SK-N-SH treated with all-trans-retinoic acid at 6 μM for 48 hours (cell line): ENCODE measurements at regions not wholly inside any gene's neighbourhood (a gene's known extent, or its start where the extent isn't known, plus 50 kb on each side); places are given as distances from the start of the nearest gene placed in this dataset.

Experiments
- ATAC-seq: fragments of 200-7000 bp; cut with Tn5 transposase; 3 replicates; pipeline ENCODE4 v1.9.1; 2020; ENCODE audit warnings: mild to moderate bottlenecking, moderate library complexity
- ARNTL ChIP-seq: fragments of 450-650 bp; formaldehyde crosslinking; IDR thresholded peaks from 2 replicates; pipeline ENCODE4 v1.5.0; 2020; ENCODE audit warnings: low read depth, mild to moderate bottlenecking, moderate library complexity, borderline replicate concordance
- BACH2 ChIP-seq: fragments of 250-450 bp; sonication (Bioruptor Pico); IDR thresholded peaks from 2 replicates; pipeline ENCODE4 v1.9.0; 2021; ENCODE audit warnings: mild to moderate bottlenecking, borderline replicate concordance
- CSDC2 ChIP-seq: fragments of 250-450 bp; sonication (Bioruptor Pico); IDR thresholded peaks from 2 replicates; pipeline ENCODE4 v1.5.0; 2020; ENCODE audit warnings: mild to moderate bottlenecking, moderate library complexity
- ESRRG ChIP-seq: fragments of 250-450 bp; sonication (Bioruptor Pico); IDR thresholded peaks from 2 replicates; pipeline ENCODE4 v1.6.1; 2021; ENCODE audit warnings: mild to moderate bottlenecking
- ISL1 ChIP-seq: fragments of 250-450 bp; sonication (Bioruptor Pico); IDR thresholded peaks from 2 replicates; pipeline ENCODE4 v2.1.2; 2022; ENCODE audit warnings: mild to moderate bottlenecking, moderate library complexity
- OSR1 ChIP-seq: fragments of 250-450 bp; sonication (Bioruptor Pico); IDR thresholded peaks from 2 replicates; pipeline ENCODE4 v1.8.0; 2022; ENCODE audit warnings: moderate library complexity, mild to moderate bottlenecking, inconsistent platforms
- PATZ1 ChIP-seq: fragments of 250-450 bp; sonication (Bioruptor Pico); IDR thresholded peaks from 2 replicates; pipeline ENCODE4 v1.8.0; 2020; ENCODE audit warnings: mild to moderate bottlenecking, moderate library complexity, borderline replicate concordance
- POU6F1 ChIP-seq: fragments of 250-450 bp; sonication (Bioruptor Pico); IDR thresholded peaks from 2 replicates; pipeline ENCODE4 v1.8.0; 2021; ENCODE audit warnings: low read depth, mild to moderate bottlenecking, moderate library complexity, borderline replicate concordance
- PPARA ChIP-seq: fragments of 250-450 bp; sonication (Bioruptor Pico); IDR thresholded peaks from 2 replicates; pipeline ENCODE4 v1.5.0; 2020; ENCODE audit warnings: mild to moderate bottlenecking, borderline replicate concordance
- SNAI2 ChIP-seq: fragments of 250-450 bp; sonication (Bioruptor Pico); IDR thresholded peaks from 2 replicates; pipeline ENCODE4 v1.5.0; 2020; ENCODE audit warnings: mild to moderate bottlenecking, moderate library complexity
- TCF4 ChIP-seq: fragments of 250-450 bp; sonication (Bioruptor Pico); IDR thresholded peaks from 2 replicates; pipeline ENCODE4 v1.8.0; 2021; ENCODE audit warnings: mild to moderate bottlenecking, moderate library complexity, borderline replicate concordance
- TOX ChIP-seq: fragments of 250-450 bp; sonication (Bioruptor Pico); IDR thresholded peaks from 2 replicates; pipeline ENCODE4 v1.8.0; 2021; ENCODE audit warnings: mild to moderate bottlenecking, moderate library complexity, borderline replicate concordance
- TSHZ2 ChIP-seq: fragments of 250-450 bp; sonication (Bioruptor Pico); IDR thresholded peaks from 2 replicates; pipeline ENCODE4 v1.5.0; 2020; ENCODE audit warnings: mild to moderate bottlenecking, moderate library complexity
- ZC3H10 ChIP-seq: fragments of 250-450 bp; sonication (Bioruptor Pico); IDR thresholded peaks from 2 replicates; pipeline ENCODE4 v1.5.1; 2021; ENCODE audit warnings: mild to moderate bottlenecking, moderate library complexity
- ZFP3 ChIP-seq: fragments of 250-450 bp; sonication (Bioruptor Pico); IDR thresholded peaks from 2 replicates; pipeline ENCODE4 v1.5.0; 2020; ENCODE audit warnings: mild to moderate bottlenecking, moderate library complexity
- ZFP30 ChIP-seq: fragments of 450-650 bp; formaldehyde crosslinking; IDR thresholded peaks from 2 replicates; pipeline ENCODE4 v1.5.0; 2022; ENCODE audit warnings: mild to moderate bottlenecking, moderate library complexity
- ZNF70 ChIP-seq: fragments of 450-650 bp; formaldehyde crosslinking; IDR thresholded peaks from 2 replicates; pipeline ENCODE4 v1.5.0; 2020; ENCODE audit warnings: mild to moderate bottlenecking, moderate library complexity
- ZNF8 ChIP-seq: fragments of 450-650 bp; formaldehyde crosslinking; IDR thresholded peaks from 2 replicates; pipeline ENCODE4 v1.5.0; 2020; ENCODE audit warnings: mild to moderate bottlenecking, moderate library complexity

GRCh38 chr11:92504534-92504933 lies 279.9 kb downstream of the FAT3 start:
- ATAC-seq, result no peak
- TF ChIP-seq ZNF70 (CRISPR knock-in tag) (no peak), TOX (CRISPR knock-in tag) (no peak), ARNTL (CRISPR knock-in tag) (no peak), POU6F1 (CRISPR knock-in tag) (no peak), PATZ1 (no peak), BACH2 (CRISPR knock-in tag) (no peak), TSHZ2 (no peak)

- no peak for ATAC-seq
- TF ChIP-seq ZNF8 (CRISPR knock-in tag) (no peak), CSDC2 (CRISPR knock-in tag) (no peak), ISL1 (CRISPR knock-in tag) (no peak), ZC3H10 (CRISPR knock-in tag) (no peak), TSHZ2 (no peak), PATZ1 (no peak), BACH2 (CRISPR knock-in tag) (no peak)
Observed at GRCh38 chr11:92505689-92506088, 281.1 kb downstream of the FAT3 start.

GRCh38 chr11:92506809-92507336 lies 282.3 kb downstream of the FAT3 start:
- no peak for ATAC-seq
- no peak for TF ChIP-seq PPARA (CRISPR knock-in tag)
- TF ChIP-seq TSHZ2, result no peak
- TF ChIP-seq PATZ1, result no peak
- no peak for TF ChIP-seq OSR1 (CRISPR knock-in tag)
- no peak for TF ChIP-seq ESRRG (CRISPR knock-in tag)
- TF ChIP-seq SNAI2, result no peak
- no peak for TF ChIP-seq POU6F1 (CRISPR knock-in tag)
- no peak for TF ChIP-seq ZNF8 (CRISPR knock-in tag)
- TF ChIP-seq ZFP3 (CRISPR knock-in tag), result no peak
- TF ChIP-seq TCF4 (CRISPR knock-in tag), result no peak
- TF ChIP-seq BACH2 (CRISPR knock-in tag), result no peak
- no peak for TF ChIP-seq CSDC2 (CRISPR knock-in tag)
- no peak for TF ChIP-seq ZFP30 (CRISPR knock-in tag)
- TF ChIP-seq ZC3H10 (CRISPR knock-in tag), result no peak
